Vagina (tissue), 2 donors: ENCODE measurements at regions not wholly inside any gene's neighbourhood (a gene's known extent, or its start where the extent isn't known, plus 50 kb on each side); places are given as distances from the start of the nearest gene placed in this dataset.

Source experiments
- CTCF ChIP-seq, 3 experiments: fragments of 450-650 bp in 2 of 3; fragments of 200-600 bp in 1 of 3; sonication (generic) in 1 of 3; IDR thresholded peaks; one replicate each; pipeline ENCODE4 v1.5.1; 2017 to 2019; ENCODE audit warnings: antibody characterized with exemption in 3 of 3, mild to moderate bottlenecking in 2 of 3, moderate library complexity in 2 of 3
- POLR2A ChIP-seq, 2 donors: fragments of 450-650 bp; IDR thresholded peaks; one replicate each; pipeline ENCODE4 v1.6.1; 2017; ENCODE audit warnings: antibody characterized with exemption in 2 of 2, mild to moderate bottlenecking in 2 of 2, moderate library complexity in 2 of 2

GRCh38 chr3:11717768-11718636, 74.3 kb upstream of the VGLL4 start:
- TF ChIP-seq POLR2A (IDR thresholded peaks at IDR 0.05), result no peak
- no peak for TF ChIP-seq CTCF (IDR thresholded peaks at IDR 0.05)
